HL-60 (cell line): ENCODE measurements at regions not wholly inside any gene's neighbourhood (a gene's known extent, or its start where the extent isn't known, plus 50 kb on each side); places are given as distances from the start of the nearest gene placed in this dataset.

Experiments used
- DNase-seq, 2 experiments: peaks; one replicate each; pipeline ENCODE4 v3.0.0-alpha.2; 2010 to 2020; ENCODE audit warnings: low read depth in 1 of 2, low spot score in 1 of 2
- H3K27ac ChIP-seq: fragments of 250-450 bp; sonication (Bioruptor Pico); replicated peaks from 2 replicates; pipeline ENCODE4 v1.5.1; 2020; ENCODE audit warnings: mild to moderate bottlenecking, moderate library complexity
- H3K27me3 ChIP-seq: fragments of 250-450 bp; sonication (Bioruptor Pico); 2 replicates; pipeline ENCODE4 v1.5.1; 2021; ENCODE audit warnings: mild to moderate bottlenecking, moderate library complexity; ENCODE audit not compliant: insufficient read depth, poor library complexity, severe bottlenecking
- H3K4me3 ChIP-seq: replicated peaks from 2 replicates; pipeline ENCODE4 v1.5.1; 2011; ENCODE audit warnings: mild to moderate bottlenecking, control low read depth, low read length; ENCODE audit not compliant: insufficient read depth
- CTCF ChIP-seq: IDR thresholded peaks from one replicate; pipeline ENCODE4 v1.5.1; 2011; ENCODE audit warnings: low read length, control low read depth, inconsistent platforms; ENCODE audit not compliant: insufficient read depth
- GABPA ChIP-seq: IDR thresholded peaks from 2 replicates; pipeline ENCODE4 v1.6.1; 2012; ENCODE audit warnings: low read depth
- POLR2AphosphoS5 ChIP-seq: IDR thresholded peaks from 2 replicates; pipeline ENCODE4 v1.6.1; 2012; ENCODE audit warnings: low read depth
- SPI1 ChIP-seq: IDR thresholded peaks from 2 replicates; pipeline ENCODE4 v1.6.1; 2012; ENCODE audit warnings: low read depth, mild to moderate bottlenecking, borderline replicate concordance
- TF ChIP-seq, protein P1 (sequence below): IDR thresholded peaks from 2 replicates; pipeline ENCODE4 v1.6.1; 2012; ENCODE audit warnings: low read depth; ENCODE audit not compliant: insufficient replicate concordance

DNA sequence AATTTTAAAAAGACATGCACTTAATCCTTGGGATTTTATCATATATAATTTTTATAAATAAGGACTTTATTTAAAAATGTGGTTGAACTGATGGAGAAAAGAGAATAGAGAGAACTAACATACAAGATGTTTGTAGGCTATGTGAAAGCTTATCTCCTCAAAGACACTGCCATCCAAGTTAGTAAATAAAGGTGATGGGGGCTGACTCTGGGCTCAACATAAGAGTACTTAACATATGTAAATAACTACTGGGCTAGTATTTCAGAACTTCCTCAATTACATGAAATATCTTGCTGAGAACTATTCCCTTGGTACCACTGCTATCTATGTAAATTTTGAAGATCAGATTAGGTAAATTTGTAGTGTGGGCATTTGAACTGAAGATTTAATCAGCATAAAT is 1017.3 kb upstream of the PCDH20 start:
- Histone ChIP-seq H3K27me3 (no peaks in the 10 kb centered on the region), H3K4me3 (no peak overlapping the region), H3K27ac (no peak overlapping the region)
- DNase-seq: no peak
- no peak for TF ChIP-seq GABPA
- no peak for TF ChIP-seq POLR2AphosphoS5
- TF ChIP-seq, protein P1, sequence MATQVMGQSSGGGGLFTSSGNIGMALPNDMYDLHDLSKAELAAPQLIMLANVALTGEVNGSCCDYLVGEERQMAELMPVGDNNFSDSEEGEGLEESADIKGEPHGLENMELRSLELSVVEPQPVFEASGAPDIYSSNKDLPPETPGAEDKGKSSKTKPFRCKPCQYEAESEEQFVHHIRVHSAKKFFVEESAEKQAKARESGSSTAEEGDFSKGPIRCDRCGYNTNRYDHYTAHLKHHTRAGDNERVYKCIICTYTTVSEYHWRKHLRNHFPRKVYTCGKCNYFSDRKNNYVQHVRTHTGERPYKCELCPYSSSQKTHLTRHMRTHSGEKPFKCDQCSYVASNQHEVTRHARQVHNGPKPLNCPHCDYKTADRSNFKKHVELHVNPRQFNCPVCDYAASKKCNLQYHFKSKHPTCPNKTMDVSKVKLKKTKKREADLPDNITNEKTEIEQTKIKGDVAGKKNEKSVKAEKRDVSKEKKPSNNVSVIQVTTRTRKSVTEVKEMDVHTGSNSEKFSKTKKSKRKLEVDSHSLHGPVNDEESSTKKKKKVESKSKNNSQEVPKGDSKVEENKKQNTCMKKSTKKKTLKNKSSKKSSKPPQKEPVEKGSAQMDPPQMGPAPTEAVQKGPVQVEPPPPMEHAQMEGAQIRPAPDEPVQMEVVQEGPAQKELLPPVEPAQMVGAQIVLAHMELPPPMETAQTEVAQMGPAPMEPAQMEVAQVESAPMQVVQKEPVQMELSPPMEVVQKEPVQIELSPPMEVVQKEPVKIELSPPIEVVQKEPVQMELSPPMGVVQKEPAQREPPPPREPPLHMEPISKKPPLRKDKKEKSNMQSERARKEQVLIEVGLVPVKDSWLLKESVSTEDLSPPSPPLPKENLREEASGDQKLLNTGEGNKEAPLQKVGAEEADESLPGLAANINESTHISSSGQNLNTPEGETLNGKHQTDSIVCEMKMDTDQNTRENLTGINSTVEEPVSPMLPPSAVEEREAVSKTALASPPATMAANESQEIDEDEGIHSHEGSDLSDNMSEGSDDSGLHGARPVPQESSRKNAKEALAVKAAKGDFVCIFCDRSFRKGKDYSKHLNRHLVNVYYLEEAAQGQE: no peak
- no peak for TF ChIP-seq SPI1
- no peak for TF ChIP-seq CTCF

- H3K4me3 ChIP-seq: no peak overlapping the region
- no peaks in the 10 kb centered on the region for H3K27me3 ChIP-seq
- TF ChIP-seq CTCF (no peak), SPI1 (no peak), POLR2AphosphoS5 (no peak), GABPA (no peak)
- TF ChIP-seq, protein P1: no peak
- no peak overlapping the region for H3K27ac ChIP-seq
- no peak for DNase-seq
These were observed 1016.6 kb upstream of the PCDH20 start for GRCh38 chr13:62432295-62432694.

DNA sequence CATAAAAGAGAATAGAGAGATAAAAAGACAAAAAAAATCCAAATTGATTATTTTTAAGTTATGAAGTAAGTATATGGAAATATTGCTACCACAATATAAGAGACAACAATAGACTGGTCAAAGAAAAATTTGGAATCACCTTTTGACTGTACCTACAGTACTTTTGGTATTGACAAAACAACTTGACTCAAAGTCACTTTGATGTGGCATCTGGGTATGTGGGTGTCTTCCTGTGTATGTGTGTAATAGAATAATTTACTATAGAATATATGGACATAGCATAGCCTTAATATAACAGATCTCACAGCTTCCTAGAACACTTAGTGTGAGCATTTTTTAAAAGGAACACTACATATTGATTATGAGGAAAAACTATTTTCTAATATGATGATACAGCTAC is 1016.2 kb upstream of the PCDH20 start:
- TF ChIP-seq, protein P1: no peak
- TF ChIP-seq CTCF (no peak), POLR2AphosphoS5 (no peak), SPI1 (no peak), GABPA (no peak)
- DNase-seq: no peak
- no peaks in the 10 kb centered on the region for H3K27me3 ChIP-seq

More for the DNA sequence above, 1016.2 kb upstream of the PCDH20 start:
- Histone ChIP-seq H3K4me3 (no peak overlapping the region), H3K27ac (no peak overlapping the region)
